ENCODE measurements at regions not wholly inside any gene's neighbourhood (a gene's known extent, or its start where the extent isn't known, plus 50 kb on each side); places are given as distances from the start of the nearest gene placed in this dataset.

- DNase-seq = no peak
- Histone ChIP-seq H2BK120ac (ENCODE audit: low read depth, low read length) (no peak overlapping the region), H2AFZ (ENCODE audit: low read depth, low read length) (no peak overlapping the region), H3K27me3 (ENCODE audit: control insufficient read depth in 1 of 2, insufficient read depth in 1 of 2, low read length in 2 of 2) (no peaks in the 10 kb centered on the region), H3K36me3 (ENCODE audit: control insufficient read depth in 1 of 2, insufficient read depth in 2 of 2, low read depth in 1 of 2, low read length in 2 of 2) (no peaks in the 10 kb centered on the region), H3K9ac (ENCODE audit: low read length) (peak overlapping the region; percentile 7), H2BK12ac (ENCODE audit: low read length in 2 of 2) (peak overlapping the region in 1 of 2 experiments; percentile 52), H2BK5ac (ENCODE audit: low read depth, low read length, poor library complexity, severe bottlenecking) (no peak overlapping the region), H3K4me3 (ENCODE audit: insufficient read depth in 1 of 2, low read depth in 1 of 2, low read length in 2 of 2) (no peak overlapping the region), H3K9me3 (ENCODE audit: control insufficient read depth, low read length) (no peaks in the 10 kb centered on the region), H3K4ac (ENCODE audit: low read depth in 1 of 2, low read length in 2 of 2) (no peak overlapping the region), H3K79me1 (replicated peaks; ENCODE audit: low read length, poor library complexity, severe bottlenecking) (no peaks in the 10 kb centered on the region), H3K18ac (ENCODE audit: low read depth in 1 of 2, low read length in 2 of 2) (peak overlapping the region in 1 of 2 experiments; percentile 29), H3K14ac (ENCODE audit: low read length in 2 of 2) (no peak overlapping the region), H2BK15ac (ENCODE audit: low read depth, poor library complexity, severe bottlenecking) (no peak overlapping the region), H3K27ac (ENCODE audit: low read length, poor library complexity, severe bottlenecking) (no peak overlapping the region), H2AK5ac (ENCODE audit: low read length, severe bottlenecking) (no peak overlapping the region), H4K91ac (ENCODE audit: low read length) (no peak overlapping the region), H4K8ac (ENCODE audit: low read length) (no peak overlapping the region), H3K4me1 (ENCODE audit: control insufficient read depth, insufficient read depth, low read depth, low read length) (no peaks in the 10 kb centered on the region), H3K23ac (ENCODE audit: low read length in 2 of 2) (no peak overlapping the region), H3K4me2 (ENCODE audit: low read length, poor library complexity, severe bottlenecking) (no peak overlapping the region)
- WGBS = 84% methylated on average over 2 of the region's 3 CpGs
Measured at GRCh38 chr5:110965773-110966581, 105.5 kb upstream of the TSLP start.

DNA sequence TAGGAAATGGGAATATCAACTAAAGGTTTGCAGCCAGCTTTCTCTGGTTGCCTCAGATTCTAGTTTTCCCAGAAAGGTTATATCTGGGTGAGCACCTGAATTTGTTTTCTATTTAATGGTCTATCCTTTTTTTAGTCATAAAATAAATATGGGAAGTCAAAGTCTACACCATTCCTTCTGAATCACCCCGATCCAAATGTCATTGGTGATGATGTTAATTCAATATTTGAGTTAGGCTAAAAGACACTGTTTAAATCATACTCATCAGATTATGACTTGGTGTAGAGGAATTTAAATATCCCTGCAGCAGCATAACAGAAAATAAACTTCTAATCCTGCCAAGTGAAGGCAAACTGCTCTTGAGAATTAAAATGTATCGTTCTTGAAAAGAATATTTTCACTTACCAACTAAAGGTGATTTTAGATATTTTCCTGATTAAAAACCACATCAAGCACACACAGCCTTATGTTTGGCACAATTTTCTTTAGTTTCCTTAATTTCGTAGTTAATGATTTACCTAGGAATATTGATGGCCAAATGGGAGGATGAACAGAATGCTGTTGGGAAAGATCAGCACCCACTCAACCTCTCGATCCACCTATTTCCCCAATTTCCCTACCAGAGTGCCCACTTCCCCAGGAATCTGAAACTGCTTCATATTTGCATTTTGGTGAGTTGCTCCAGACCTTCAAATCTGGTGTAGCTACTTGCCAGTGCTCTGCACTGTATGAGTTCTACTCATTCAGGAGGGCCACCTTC, 103.1 kb upstream of the TSLP start:
- Histone ChIP-seq H2BK120ac (ENCODE audit: low read depth, low read length) (no peak overlapping the region), H3K36me3 (ENCODE audit: control insufficient read depth in 1 of 2, insufficient read depth in 2 of 2, low read depth in 1 of 2, low read length in 2 of 2) (no peaks in the 10 kb centered on the region), H2AK5ac (ENCODE audit: low read length, severe bottlenecking) (no peak overlapping the region), H3K79me1 (replicated peaks; ENCODE audit: low read length, poor library complexity, severe bottlenecking) (no peaks in the 10 kb centered on the region), H3K4me2 (ENCODE audit: low read length, poor library complexity, severe bottlenecking) (no peak overlapping the region), H2BK12ac (ENCODE audit: low read length in 2 of 2) (no peak overlapping the region), H3K4me3 (ENCODE audit: insufficient read depth in 1 of 2, low read depth in 1 of 2, low read length in 2 of 2) (no peak overlapping the region), H3K27me3 (ENCODE audit: control insufficient read depth in 1 of 2, insufficient read depth in 1 of 2, low read length in 2 of 2) (no peaks in the 10 kb centered on the region), H2AFZ (ENCODE audit: low read depth, low read length) (no peak overlapping the region), H4K8ac (ENCODE audit: low read length) (no peak overlapping the region), H3K4ac (ENCODE audit: low read depth in 1 of 2, low read length in 2 of 2) (no peak overlapping the region), H2BK15ac (ENCODE audit: low read depth, poor library complexity, severe bottlenecking) (no peak overlapping the region), H3K27ac (ENCODE audit: low read length, poor library complexity, severe bottlenecking) (no peak overlapping the region), H3K9me3 (ENCODE audit: control insufficient read depth, low read length) (no peaks in the 10 kb centered on the region), H3K18ac (ENCODE audit: low read depth in 1 of 2, low read length in 2 of 2) (no peak overlapping the region), H4K91ac (ENCODE audit: low read length) (no peak overlapping the region), H3K14ac (ENCODE audit: low read length in 2 of 2) (no peak overlapping the region), H3K23ac (ENCODE audit: low read length in 2 of 2) (no peak overlapping the region), H3K9ac (ENCODE audit: low read length) (no peak overlapping the region), H3K4me1 (ENCODE audit: control insufficient read depth, insufficient read depth, low read depth, low read length) (no peaks in the 10 kb centered on the region), H2BK5ac (ENCODE audit: low read depth, low read length, poor library complexity, severe bottlenecking) (no peak overlapping the region)
- DNase-seq = no peak
- WGBS = 84% methylated on average over 1 of the region's 4 CpGs

DNA sequence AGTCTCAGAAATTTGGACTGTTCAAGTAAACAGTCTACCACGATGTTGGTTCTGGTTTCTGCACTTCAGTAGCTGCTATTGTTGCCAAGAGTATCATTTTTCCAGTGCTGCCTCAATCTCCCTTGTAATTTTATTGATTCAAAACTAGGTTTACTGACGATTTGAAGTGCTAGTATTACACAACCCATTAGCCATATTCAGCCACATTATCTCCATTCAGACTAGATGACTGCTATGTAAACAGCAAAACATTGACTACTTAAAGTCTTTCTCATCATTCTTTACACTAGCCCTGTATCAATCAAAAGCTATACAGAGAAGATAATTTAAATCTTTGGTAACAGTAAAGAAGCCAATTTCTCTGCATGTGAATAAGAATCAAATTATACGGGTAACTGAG, 102.0 kb upstream of the TSLP start:
- Histone ChIP-seq H3K9ac (ENCODE audit: low read length) (no peak overlapping the region), H4K91ac (ENCODE audit: low read length) (no peak overlapping the region), H3K23ac (ENCODE audit: low read length in 2 of 2) (no peak overlapping the region), H2AFZ (ENCODE audit: low read depth, low read length) (no peak overlapping the region), H2AK5ac (ENCODE audit: low read length, severe bottlenecking) (no peak overlapping the region), H3K18ac (ENCODE audit: low read depth in 1 of 2, low read length in 2 of 2) (no peak overlapping the region), H2BK15ac (ENCODE audit: low read depth, poor library complexity, severe bottlenecking) (no peak overlapping the region), H2BK5ac (ENCODE audit: low read depth, low read length, poor library complexity, severe bottlenecking) (no peak overlapping the region), H3K79me1 (replicated peaks; ENCODE audit: low read length, poor library complexity, severe bottlenecking) (no peaks in the 10 kb centered on the region), H3K27ac (ENCODE audit: low read length, poor library complexity, severe bottlenecking) (no peak overlapping the region), H3K4me3 (ENCODE audit: insufficient read depth in 1 of 2, low read depth in 1 of 2, low read length in 2 of 2) (no peak overlapping the region), H3K4ac (ENCODE audit: low read depth in 1 of 2, low read length in 2 of 2) (no peak overlapping the region), H4K8ac (ENCODE audit: low read length) (no peak overlapping the region), H3K9me3 (ENCODE audit: control insufficient read depth, low read length) (no peaks in the 10 kb centered on the region), H3K4me2 (ENCODE audit: low read length, poor library complexity, severe bottlenecking) (no peak overlapping the region), H3K27me3 (ENCODE audit: control insufficient read depth in 1 of 2, insufficient read depth in 1 of 2, low read length in 2 of 2) (no peaks in the 10 kb centered on the region), H3K36me3 (ENCODE audit: control insufficient read depth in 1 of 2, insufficient read depth in 2 of 2, low read depth in 1 of 2, low read length in 2 of 2) (no peaks in the 10 kb centered on the region), H2BK12ac (ENCODE audit: low read length in 2 of 2) (no peak overlapping the region), H2BK120ac (ENCODE audit: low read depth, low read length) (no peak overlapping the region), H3K14ac (ENCODE audit: low read length in 2 of 2) (no peak overlapping the region), H3K4me1 (ENCODE audit: control insufficient read depth, insufficient read depth, low read depth, low read length) (no peaks in the 10 kb centered on the region)
- 89% methylated on average over 3 of the region's 3 CpGs for WGBS
- no peak for DNase-seq

DNA sequence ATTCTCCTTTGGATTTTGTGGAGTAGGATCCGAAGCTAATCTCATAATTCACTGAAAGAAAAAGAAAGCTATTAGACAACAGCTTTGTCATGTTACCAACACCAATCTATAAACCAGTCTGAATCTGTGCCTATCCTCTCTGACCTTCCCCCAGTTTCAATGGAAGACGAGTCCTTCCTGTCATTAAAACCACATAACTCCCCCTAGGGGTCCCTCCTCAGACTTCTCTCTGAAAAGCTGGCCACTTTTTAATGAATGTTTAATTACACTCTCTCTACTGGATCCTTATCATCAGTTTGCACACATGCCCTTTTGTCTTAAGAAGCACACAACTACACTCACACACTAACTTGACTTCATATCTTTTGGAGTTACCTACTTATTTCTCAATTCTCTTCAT, 98.0 kb upstream of the TSLP start:
- H4K91ac ChIP-seq (ENCODE audit: low read length) = no peak overlapping the region
- H3K4me2 ChIP-seq (ENCODE audit: low read length, poor library complexity, severe bottlenecking) = no peak overlapping the region
- H3K36me3 ChIP-seq (ENCODE audit: control insufficient read depth in 1 of 2, insufficient read depth in 2 of 2, low read depth in 1 of 2, low read length in 2 of 2) = no peaks in the 10 kb centered on the region
- H3K18ac ChIP-seq (ENCODE audit: low read depth in 1 of 2, low read length in 2 of 2) = no peak overlapping the region
- no peak overlapping the region for H2AK5ac ChIP-seq (ENCODE audit: low read length, severe bottlenecking)
- no peak overlapping the region for H2BK120ac ChIP-seq (ENCODE audit: low read depth, low read length)
- H4K8ac ChIP-seq (ENCODE audit: low read length) = no peak overlapping the region
- H3K79me1 ChIP-seq (replicated peaks; ENCODE audit: low read length, poor library complexity, severe bottlenecking) = no peaks in the 10 kb centered on the region
- no peak overlapping the region for H3K14ac ChIP-seq (ENCODE audit: low read length in 2 of 2)
- no peak overlapping the region for H3K27ac ChIP-seq (ENCODE audit: low read length, poor library complexity, severe bottlenecking)
- DNase-seq = no peak
- H3K4ac ChIP-seq (ENCODE audit: low read depth in 1 of 2, low read length in 2 of 2) = no peak overlapping the region
- H2BK15ac ChIP-seq (ENCODE audit: low read depth, poor library complexity, severe bottlenecking) = no peak overlapping the region
- H3K27me3 ChIP-seq (ENCODE audit: control insufficient read depth in 1 of 2, insufficient read depth in 1 of 2, low read length in 2 of 2) = no peaks in the 10 kb centered on the region
- no peak overlapping the region for H2BK12ac ChIP-seq (ENCODE audit: low read length in 2 of 2)
- no peak overlapping the region for H3K23ac ChIP-seq (ENCODE audit: low read length in 2 of 2)
- no peak overlapping the region for H3K9ac ChIP-seq (ENCODE audit: low read length)
- H2AFZ ChIP-seq (ENCODE audit: low read depth, low read length) = no peak overlapping the region
- 73% methylated on average over 2 of the region's 2 CpGs for WGBS
- no peak overlapping the region for H3K4me3 ChIP-seq (ENCODE audit: insufficient read depth in 1 of 2, low read depth in 1 of 2, low read length in 2 of 2)
- no peak overlapping the region for H2BK5ac ChIP-seq (ENCODE audit: low read depth, low read length, poor library complexity, severe bottlenecking)
- no peaks in the 10 kb centered on the region for H3K4me1 ChIP-seq (ENCODE audit: control insufficient read depth, insufficient read depth, low read depth, low read length)
- no peaks in the 10 kb centered on the region for H3K9me3 ChIP-seq (ENCODE audit: control insufficient read depth, low read length)
